HG03571 (cell line): ENCODE measurements at regions not wholly inside any gene's neighbourhood (a gene's known extent, or its start where the extent isn't known, plus 50 kb on each side); places are given as distances from the start of the nearest gene placed in this dataset.

Experiments used
- ATAC-seq: cut with Tn5 transposase; IDR thresholded peaks from one replicate; pipeline ENCODE4 v1.9.1; 2021; ENCODE audit not compliant: unreplicated experiment

DNA sequence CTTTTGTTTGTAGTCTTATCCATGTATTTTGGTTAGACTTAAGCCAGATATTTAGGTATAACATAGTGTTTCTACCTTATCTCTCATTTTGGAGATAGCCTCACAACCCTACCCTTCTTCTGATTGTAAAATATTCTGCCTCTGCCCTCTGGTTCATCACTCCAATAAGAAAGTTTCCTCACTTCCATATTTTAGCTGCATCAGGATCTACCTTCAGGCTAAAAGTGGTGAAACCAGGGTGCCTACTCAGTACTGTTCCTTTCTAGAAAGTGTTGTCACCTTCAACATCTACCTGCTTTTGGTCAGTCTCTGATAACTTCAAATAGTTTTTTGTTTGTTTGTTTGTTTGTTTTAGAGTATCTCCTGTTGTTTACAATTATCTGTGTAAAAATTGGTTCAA is 294.6 kb downstream of the ANXA1 start:
- no peak for ATAC-seq

- no peak for ATAC-seq
Observed at GRCh38 chr9:73451003-73451402, 299.3 kb downstream of the ANXA1 start.

DNA sequence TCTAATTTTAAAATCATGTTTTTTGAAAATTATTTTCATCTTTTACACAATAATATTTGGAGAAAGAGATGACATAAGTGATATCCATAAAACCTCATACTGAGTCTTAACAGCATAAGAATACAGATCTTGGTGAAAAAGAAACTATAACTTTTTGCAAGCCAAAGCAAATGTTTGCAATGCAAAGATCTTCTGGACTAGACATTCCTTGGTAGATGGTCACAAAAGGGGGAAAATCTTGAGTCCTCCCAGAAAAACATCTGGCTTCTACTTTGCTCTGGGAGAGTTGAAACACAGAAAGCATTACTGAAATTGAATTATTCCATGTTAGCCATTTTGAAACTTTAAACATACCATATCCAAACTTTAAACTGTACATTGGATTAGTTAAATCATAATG is 308.2 kb downstream of the ANXA1 start:
- ATAC-seq, result no peak

GRCh38 chr9:73468716-73469115 is 317.1 kb downstream of the ANXA1 start:
- ATAC-seq, result no peak

- ATAC-seq, result no peak
Observed at GRCh38 chr9:73470766-73471165, 319.1 kb downstream of the ANXA1 start.

DNA sequence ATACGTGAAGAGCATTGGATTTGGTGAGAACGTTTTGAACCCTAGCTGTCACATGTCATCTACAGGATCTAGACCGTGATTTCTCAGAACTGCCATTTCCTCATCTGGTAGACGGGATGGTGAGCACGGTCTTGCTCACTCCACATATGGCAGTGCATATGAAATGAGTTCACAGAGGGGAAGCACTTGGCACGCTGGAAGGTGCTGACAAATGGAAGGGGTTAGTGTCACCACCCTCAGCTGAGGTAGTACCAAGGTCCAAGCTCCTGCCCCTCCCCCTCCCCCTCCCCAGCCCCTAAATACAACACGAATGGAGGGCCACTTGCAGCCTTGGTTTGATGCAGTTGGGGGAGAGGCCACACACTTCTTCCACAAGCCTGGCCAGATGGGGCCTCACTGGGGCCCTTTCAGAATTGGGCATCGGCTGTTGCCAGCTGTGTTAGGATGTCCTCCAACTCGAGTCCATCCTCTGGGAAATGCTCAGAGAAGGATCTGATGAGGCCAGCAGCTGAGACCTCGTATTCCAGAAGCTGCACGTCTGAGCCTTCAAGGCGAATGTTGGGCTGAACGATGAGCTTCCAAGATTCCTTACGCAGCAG is 322.4 kb downstream of the ANXA1 start:
- no peak for ATAC-seq

DNA sequence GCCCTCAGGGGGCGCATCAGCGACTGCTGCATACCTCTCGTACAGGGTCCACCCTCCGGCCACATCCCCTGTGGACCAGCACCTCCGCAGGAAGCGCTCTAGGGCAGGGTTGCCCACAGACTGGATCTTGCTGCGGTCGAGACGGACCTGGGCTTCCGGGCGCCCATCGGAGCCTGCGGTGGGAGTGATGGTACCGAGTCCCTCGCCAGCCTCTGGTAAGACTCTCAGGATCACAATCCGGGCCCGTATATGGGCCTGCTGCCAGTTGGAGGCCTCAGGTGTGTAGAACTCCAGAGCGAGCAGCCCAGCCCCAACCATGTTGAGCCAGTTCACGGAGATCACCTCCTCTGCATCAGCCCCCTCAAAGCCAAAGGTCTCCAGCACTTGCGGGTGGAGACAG is 323.0 kb downstream of the ANXA1 start:
- no peak for ATAC-seq

- no peak for ATAC-seq
Observed at GRCh38 chr9:73494894-73495293, 343.2 kb downstream of the ANXA1 start.

DNA sequence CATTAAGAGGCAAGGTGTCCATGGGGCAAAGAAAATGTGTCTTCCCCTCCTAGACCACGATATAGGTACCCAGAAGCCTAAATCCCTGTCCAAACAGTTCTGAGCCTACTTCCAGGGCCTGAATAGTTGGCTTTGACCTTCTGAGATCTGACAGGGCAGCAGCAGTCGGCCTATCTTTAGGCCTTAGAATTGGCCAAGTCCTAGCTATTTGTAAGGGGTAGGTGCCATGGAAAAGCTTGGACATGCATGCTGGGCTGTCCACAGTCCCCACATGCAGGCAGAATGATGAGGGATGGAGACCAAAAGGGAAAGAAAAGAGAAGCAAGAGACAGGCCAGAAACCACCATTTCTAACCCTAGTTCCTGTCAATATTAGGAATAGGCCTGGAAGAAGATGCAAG is 346.1 kb downstream of the ANXA1 start:
- ATAC-seq, result no peak

- ATAC-seq, result no peak
Observed at GRCh38 chr9:73515216-73515615, 363.6 kb downstream of the ANXA1 start.

DNA sequence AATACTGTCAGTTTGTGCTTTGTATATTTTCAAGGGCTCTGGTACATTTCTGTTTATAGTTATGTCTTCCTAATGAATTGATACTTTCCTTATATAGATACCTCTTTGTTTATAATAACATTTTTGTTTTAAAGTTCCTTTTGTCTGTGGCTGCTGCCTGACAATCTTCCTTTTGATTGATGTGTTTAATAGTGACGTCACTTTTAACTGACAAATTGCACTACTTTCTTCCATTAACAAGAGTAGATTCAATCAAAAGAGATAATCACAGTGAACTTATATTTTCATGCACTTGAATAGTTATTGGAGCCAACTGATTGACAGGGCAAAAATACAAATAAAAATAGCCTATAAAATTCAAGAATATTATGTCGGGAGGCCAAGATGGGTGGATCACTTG is 371.7 kb downstream of the ANXA1 start:
- ATAC-seq, result no peak

DNA sequence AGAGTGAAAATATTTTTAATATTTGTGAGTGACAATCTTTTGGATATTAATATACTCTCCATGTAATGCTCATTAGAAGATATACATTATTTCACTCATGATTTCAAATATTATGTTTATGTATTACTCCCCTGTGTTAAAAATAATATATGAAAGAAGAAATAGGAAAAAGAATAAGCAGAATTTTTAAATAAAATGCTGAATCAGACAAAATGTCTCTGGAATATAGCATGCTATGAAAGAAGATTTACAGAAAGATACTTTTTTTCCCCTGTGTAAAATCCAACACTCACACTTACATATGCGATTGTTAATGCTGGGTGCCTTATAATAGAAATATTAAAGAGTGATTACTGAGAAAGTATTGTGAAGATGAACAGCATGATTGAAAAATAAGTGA is 373.7 kb downstream of the ANXA1 start:
- ATAC-seq, result no peak

DNA sequence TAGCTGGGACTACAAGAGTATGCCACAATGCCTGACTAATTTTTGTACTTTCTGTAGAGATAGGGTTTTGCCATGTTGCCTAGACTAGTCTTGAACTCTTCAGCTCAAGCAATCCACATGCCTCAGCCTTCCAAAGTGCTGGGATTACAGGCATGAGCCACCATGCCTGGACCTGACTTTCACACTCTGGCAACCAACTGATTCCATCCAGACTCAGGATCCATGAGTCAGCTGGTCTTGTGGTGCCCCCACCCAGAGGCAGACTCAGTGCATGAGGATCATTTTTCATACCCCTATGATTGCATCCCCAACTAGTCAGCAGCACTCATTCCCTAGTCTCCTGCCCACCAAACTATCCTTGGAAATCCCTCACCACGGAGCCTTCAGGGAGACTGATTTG is 375.9 kb downstream of the ANXA1 start:
- ATAC-seq, result no peak

GRCh38 chr9:73528926-73529325 is 377.3 kb downstream of the ANXA1 start:
- ATAC-seq, result no peak

- ATAC-seq, result no peak
Observed at GRCh38 chr9:73529666-73530065, 378.0 kb downstream of the ANXA1 start.

DNA sequence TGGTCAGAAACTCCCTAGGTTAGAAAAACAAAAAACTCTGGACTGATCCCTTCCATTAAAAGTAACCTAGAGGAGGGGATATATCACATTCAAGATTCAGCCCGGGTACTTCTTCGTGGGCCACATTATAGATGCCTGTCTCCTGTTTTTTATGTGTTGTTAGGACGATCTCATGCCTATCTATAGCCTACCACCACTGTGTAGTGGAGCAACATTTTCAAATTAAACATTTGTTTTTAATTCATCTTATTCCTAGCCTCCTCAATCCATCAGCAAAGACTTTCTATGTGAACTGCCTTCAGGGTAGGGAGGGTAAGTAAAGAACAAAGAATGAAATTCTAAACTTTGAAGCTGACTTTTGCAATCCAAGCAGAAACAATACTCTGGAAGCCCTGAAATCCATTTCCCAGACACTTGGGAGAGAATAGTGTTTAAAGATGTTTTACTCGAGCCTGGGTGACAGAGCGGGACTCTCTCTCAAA is 379.4 kb downstream of the ANXA1 start:
- ATAC-seq, result no peak

DNA sequence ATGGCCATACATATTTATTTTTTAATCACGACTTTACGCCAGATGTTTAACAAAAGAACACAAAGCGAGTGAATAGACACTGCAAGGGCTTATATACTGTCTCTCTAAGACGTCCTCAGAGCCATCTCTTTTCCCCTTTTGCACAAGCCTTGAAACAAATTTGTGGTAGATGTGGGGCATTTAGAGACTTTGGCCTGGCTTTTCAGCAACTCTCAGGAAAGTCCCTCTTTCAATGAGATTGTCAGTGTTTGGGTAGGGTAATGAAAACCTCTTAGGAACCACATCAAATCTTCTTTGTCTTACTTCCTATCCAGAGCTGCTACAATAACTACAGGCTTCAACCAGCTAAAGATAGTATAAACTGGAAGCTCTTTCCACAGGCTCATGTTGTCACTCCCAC is 380.0 kb downstream of the ANXA1 start:
- no peak for ATAC-seq

DNA sequence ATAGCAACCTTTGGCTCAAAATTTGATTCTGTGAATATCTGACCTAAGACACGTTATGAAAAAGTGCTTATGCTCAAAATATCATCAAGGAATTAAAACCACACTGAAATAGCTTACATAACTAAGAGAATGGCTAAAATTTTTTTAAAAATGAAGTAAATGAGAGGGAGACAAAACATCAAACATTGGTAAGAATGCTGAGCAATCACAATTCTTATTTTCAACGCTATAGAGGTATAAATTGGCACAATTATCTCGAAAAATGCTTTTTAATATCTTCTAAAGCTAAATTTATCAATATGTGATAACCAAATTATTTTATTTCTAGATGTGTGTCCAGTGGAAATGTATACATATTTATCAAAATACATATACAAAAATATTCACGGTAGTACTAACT is 381.3 kb downstream of the ANXA1 start:
- no peak for ATAC-seq

- ATAC-seq, result no peak
Observed at GRCh38 chr9:73536403-73536802, 384.7 kb downstream of the ANXA1 start.

DNA sequence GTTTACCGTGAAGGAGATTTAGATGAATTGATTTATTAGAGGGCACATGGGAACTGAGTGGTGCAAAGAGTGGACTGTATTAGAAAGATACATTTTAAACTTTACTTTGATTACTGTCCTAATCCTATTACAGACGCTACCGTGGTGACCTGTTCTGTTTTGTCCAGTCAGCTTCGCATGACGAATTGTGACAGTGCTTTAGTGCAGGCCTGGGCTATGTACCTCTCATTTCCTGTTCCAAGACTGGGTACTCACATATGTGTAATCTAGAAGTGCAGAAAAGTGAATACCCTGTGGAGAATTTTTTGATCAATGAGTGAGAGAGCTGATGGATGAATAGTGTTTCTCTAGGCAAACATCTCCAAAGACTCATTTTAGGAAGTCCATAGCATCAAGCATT is 385.9 kb downstream of the ANXA1 start:
- no peak for ATAC-seq

DNA sequence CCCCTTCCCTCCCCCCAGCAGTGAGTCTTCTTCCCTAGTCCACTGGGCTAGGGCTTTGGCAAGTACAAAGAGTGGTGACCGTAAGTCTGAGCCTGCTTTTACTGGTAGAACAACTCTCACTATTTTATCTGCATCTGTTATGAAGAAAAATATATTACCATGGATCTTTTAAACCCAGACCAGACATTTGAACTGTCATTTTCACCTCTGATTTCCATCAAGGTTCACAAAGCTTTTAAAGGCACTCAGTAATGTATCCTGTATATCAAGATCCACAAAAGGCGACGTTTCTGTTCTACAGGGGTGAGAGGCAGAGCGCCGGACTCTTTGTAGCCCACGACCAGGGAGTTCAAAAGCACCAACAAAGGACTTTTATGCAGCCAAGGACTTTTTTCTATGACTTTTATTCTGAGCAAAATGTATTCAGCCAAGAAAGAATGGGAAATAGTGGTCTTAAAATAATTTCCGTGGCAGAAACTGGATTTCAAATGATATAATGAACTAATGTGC is 388.3 kb downstream of the ANXA1 start:
- ATAC-seq, result no peak

GRCh38 chr9:73541923-73542322 is 390.3 kb downstream of the ANXA1 start:
- ATAC-seq, result no peak

DNA sequence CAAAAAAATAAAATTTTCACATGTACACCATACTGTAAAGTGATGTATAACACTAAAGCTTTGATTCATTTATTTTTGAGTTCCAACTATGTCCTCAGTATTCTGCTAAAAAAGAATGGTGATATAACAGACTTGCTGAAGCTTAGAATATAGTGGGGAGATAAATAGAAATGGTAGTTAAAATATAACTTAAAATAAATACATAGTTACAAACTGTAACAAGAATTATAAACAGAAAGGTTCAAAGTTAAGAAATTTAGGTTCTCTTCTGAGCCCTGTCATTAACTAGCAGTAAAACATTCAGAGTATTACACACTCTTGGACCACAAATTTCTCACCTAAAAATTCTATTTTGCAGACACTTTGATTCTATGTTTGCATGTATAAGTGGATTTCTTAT is 392.1 kb downstream of the ANXA1 start:
- no peak for ATAC-seq
